MM.1S (cell line): ENCODE measurements at regions not wholly inside any gene's neighbourhood (a gene's known extent, or its start where the extent isn't known, plus 50 kb on each side); places are given as distances from the start of the nearest gene placed in this dataset.

Source experiments
- CTCF ChIP-seq: fragments of 300-600 bp; sonication (generic); IDR thresholded peaks from 2 replicates; pipeline ENCODE4 v1.5.1; 2016; ENCODE audit warnings: antibody characterized with exemption, low read length, mixed read lengths
- EZH2phosphoT487 ChIP-seq: fragments of 300-600 bp; sonication (generic); IDR thresholded peaks from 2 replicates; pipeline ENCODE4 v1.6.1; 2018; ENCODE audit warnings: antibody characterized with exemption, low read length

- TF ChIP-seq CTCF: no peak
- TF ChIP-seq EZH2phosphoT487: no peak
These were observed 143.6 kb upstream of the ZSWIM2 start for GRCh38 chr2:186992597-186992996.
